Heart left ventricle (tissue), 13 donors: ENCODE measurements at regions not wholly inside any gene's neighbourhood (a gene's known extent, or its start where the extent isn't known, plus 50 kb on each side); places are given as distances from the start of the nearest gene placed in this dataset.

Experiments
- CTCF ChIP-seq, 12 donors: fragments of 200-600 bp; sonication (generic) in 4 of 12; IDR thresholded peaks; one replicate each; pipeline versions ENCODE4 v1.5.0 to v1.8.0; 2018 to 2022; ENCODE audit warnings: antibody characterized with exemption in 12 of 12, mild to moderate bottlenecking in 5 of 12
- POLR2A ChIP-seq, 2 donors: fragments of 450-650 bp; IDR thresholded peaks; one replicate each; pipeline ENCODE4 v1.6.1; 2017; ENCODE audit warnings: antibody characterized with exemption in 2 of 2, mild to moderate bottlenecking in 2 of 2, moderate library complexity in 2 of 2
- donor health status: ischemic (EF 13 %, LVEDD 7.1; RV severe dilation, severe dysfunction).
- donor health status: DM: no; HTN: yes; CAD: no.
- donor health status: DM: no; HTN: no; CAD: no.
- donor health status: ischemic (EF 25% LVEDD 6.9; RV normal size, moderate dysfunction).
- donor health status: ischemic (EF 25% LVEDD 5.7; RV mildly dilated, moderate dysfunction).
- donor health status: ischemic (EF 35%, LVEDD 5.7; RV mildly dilated, moderate dysfunction).
- donor health status: nonischemic (EF 11% LVEDD 7.7; RV severe dilation, severe dysfunction).
- donor health status: DM: yes; HTN: yes; CAD: no.
- donor health status: PGD.
- donor health status: ischemic (EF 29% LVEDD 5.4; RV normal size, mild dysfunction).
- donor health status: nonischemic (EF 23%, LVEDD 6.1; RV moderate dilation, normal function).

DNA sequence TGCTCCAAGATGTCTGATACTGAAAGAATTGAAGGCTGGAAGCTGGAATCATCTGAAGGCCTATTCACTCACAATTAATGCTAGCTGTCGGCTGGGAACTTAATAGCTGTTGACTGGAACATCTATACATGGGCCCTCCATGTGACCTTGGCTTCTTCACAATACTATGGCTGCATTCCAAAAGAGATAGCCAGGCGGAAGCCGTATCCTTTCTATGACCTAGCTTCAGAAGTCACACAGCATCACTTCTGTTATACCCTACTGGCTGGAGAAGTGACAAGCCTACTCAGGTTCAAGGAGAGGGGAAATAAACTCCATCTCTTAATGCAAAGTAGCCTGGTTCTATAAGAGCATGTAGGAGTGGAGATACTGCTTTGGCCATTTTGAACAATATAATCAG, 50.9 kb upstream of the SPRED1 start:
- TF ChIP-seq POLR2A (IDR thresholded peaks at IDR 0.05) = no peak
- no peak for TF ChIP-seq CTCF (IDR thresholded peaks at IDR 0.05)
